ENCODE measurements at regions not wholly inside any gene's neighbourhood (a gene's known extent, or its start where the extent isn't known, plus 50 kb on each side); places are given as distances from the start of the nearest gene placed in this dataset.

- no peak for TF ChIP-seq CTCF (IDR thresholded peaks at IDR 0.05)
- TF ChIP-seq POLR2AphosphoS5 (IDR thresholded peaks at IDR 0.05), result no peak
These were observed 60.1 kb downstream of the MAP10 start for GRCh38 chr1:232865102-232865931.

Data from prostate gland (tissue), 2 donors.